ENCODE measurements at regions not wholly inside any gene's neighbourhood (a gene's known extent, or its start where the extent isn't known, plus 50 kb on each side); places are given as distances from the start of the nearest gene placed in this dataset.

DNA sequence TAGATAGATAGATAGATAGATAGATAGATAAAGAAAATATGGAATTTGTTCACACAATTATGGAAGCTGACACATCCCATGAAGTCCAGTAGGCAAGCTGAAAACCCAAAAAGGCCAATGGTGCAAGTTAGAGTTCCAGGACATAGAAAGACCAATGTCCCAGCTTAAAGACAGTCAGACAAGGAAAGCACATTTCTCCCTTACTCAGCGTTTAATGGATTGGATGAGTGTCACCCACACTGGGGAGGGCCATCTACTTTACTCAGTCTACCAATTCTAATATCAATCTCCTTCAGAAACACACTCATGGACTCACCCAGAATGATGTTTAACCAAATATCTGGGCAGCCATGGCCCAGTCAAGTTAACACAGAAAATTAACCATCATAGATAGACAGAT, 327.7 kb upstream of the CDH11 start:
- DNase-seq: no peak

GRCh38 chr16:65446427-65446826, 324.6 kb upstream of the CDH11 start:
- no peak for DNase-seq

GRCh38 chr16:65445313-65446260, 323.7 kb upstream of the CDH11 start:
- DNase-seq: no peak

DNA sequence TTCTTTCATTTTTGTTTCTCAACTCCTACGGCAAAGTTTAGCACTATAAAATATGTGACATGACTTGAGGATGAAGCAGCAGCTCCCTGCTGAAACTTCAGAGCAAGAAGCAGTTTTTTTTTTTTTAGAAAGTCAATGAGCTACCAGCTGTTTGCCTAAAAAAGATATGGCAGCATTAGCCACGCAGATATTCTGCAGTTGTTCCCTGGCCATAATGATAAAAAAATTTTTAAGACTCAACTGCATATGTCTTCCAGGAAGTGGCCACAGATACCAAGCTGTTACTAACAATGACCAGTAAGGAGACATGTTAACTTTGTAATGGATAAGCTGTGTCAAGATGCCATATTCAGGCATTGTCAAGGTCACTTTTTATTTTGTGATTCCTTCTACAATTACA, 319.6 kb upstream of the CDH11 start:
- DNase-seq: no peak

DNA sequence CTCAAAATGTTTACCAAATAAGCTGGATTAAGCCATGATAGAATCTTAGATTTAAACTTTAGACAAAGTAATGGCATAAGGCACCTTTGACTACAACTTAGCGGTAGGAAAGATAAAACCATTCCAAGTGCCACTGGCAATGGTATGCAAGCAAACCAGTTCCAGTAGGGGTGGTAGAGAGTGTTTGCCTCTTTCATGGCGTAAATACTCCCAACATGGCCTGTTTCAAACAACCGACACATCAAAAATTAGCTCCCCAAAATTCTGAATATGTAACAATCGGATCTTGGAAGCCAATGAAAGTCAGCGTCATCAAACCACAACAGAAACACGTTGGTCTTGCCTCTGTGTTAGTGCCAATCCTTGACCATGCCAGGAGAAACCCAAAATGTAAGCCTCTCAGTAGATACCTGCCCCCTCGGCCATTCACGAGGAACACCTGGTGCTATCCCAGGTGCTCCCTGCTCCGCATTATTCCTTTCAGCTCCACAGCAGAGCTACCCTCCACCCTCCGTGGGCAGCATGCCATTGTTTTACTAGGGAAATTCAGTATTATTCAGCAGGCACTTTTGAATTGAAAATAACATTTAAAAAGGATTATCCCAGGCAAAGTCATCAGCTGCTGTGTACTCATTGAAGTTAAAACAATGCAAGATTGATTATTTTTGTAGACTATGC, 307.8 kb upstream of the CDH11 start:
- no peak for DNase-seq

DNA sequence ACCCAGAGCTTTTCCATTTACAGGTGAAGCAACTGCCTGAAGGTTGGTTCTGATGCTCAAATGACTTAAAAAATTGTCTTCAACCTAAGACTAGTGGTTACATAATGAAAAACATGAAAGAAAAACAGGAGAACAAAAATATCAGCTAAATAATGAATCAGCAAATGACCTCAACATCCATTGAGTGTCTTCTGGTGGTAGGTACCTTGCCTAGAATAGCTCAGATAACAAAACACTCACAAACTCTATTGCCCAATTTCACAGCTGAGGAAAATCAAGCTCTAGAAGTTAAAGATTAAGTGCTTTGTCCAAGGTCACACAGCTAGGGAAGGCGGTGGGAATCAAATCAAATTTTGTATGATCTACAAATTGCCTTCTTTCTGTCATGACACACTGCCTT, 304.6 kb upstream of the CDH11 start:
- no peak for DNase-seq

DNA sequence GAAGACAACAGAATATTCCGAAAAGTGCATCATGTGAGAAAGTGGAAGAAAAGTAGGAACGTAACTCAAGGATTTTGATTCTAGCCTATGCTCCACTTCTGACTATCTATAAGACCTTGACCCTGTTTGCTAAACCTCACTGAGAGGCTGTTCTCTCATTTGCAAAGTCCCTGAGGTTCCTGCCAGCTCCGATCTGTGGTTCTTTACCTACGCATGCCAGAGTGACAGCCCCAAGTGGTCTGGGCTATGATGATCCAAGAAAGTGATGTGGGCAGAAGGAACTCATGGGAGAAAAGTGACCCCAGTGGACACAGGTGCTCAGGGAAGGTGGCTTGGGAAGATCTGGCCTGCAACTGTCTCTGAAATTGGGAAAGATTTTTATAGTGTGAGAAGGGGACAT, 301.1 kb upstream of the CDH11 start:
- no peak for DNase-seq

DNA sequence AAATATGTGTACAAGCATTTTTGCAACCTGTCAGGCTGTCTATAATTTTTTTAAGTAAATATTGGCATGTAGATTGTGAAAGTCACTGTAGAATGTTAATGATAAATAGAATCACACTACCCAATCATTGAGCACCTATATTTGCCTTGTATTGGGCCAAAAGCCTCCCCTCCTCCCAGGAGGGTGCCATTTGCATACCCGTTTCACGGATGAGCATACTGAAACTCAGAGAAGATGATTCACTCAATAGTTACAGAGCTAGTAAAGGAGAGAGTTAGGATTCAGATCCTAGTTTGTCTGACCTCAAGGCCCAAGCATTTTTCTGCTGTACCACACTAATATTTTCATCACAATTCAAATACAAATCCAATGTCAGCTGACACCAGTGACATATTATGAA, 299.7 kb upstream of the CDH11 start:
- no peak for DNase-seq

DNA sequence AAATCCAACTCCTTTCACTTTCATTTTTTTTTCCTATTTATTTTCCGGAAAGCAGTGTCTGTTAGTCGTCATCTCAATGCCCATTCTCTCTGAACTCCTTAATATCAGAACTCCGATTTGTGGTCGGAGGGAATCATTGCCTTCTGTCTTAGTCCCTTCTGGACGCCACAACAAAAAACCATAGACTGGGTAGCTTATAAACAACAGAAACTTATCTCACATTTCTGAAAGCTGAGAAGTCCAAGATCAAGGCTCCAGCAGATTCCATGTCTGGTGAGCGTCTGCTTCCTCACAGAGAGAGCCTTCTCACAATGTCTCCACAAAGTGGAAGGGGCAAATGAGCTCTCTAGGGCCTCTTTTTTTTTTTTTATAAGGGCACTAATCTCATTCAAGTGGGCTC, 296.6 kb upstream of the CDH11 start:
- no peak for DNase-seq

- no peak for DNase-seq
Observed at GRCh38 chr16:65415460-65415859, 293.6 kb upstream of the CDH11 start.

- DNase-seq: no peak
Observed at GRCh38 chr16:65414284-65414984, 292.6 kb upstream of the CDH11 start.

DNA sequence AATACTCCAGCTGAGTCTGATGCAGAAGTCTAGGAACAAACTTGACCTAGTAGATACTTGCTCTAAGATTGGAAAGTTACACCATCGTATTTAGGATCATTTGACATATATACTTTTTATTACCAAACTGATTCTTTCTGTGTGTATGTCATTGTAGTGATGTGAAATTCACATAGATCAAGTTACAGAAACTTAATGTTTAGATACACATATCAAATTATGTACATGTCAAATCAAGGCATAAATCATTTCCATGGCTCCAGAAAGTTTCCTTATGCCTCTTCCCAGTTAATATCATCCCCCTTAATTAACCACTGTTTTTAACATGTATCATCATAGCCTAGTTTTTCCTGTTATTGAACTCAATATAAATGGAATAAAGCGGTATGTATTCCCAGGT, 292.0 kb upstream of the CDH11 start:
- DNase-seq: no peak

- no peak for DNase-seq
Observed at GRCh38 chr16:65410801-65411200, 288.9 kb upstream of the CDH11 start.

DNA sequence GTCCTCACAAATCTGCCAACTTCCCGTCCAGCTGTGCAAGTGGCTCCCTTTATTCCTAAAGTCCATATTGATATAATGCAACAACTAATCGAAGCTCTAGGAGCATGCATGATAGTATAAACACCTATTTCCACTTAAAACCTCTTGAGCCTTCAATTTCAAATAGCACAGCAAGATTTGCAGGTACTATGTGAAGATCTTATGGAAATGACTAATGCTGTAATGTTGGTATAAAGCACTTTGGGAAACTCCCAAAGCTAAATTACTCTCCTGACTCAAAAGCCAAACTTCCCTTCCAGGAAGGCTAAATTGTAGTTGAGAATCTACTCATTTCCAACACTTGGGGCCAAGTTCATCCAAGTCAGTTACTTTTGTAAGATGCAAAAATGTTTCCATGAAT, 287.6 kb upstream of the CDH11 start:
- DNase-seq: no peak

GRCh38 chr16:65406933-65407332, 285.1 kb upstream of the CDH11 start:
- no peak for DNase-seq

DNA sequence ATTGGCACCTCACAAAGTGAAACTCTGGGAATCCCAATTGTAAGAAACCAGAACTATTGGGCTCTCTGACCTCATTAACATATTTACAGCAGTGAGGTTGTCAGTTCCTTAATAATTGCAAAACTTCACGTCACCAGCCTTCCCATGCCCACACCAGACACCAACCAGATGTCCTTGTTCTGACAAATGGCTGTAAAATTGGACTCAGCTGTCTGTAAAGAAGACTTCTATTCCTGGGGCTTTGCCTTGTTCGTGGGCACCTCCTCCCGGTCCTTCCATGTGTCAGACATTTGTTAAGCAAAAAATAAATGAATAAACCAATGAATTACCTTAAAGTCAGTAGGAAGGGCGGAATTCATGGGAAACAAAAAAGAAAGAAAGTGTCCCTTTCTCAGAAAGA, 284.3 kb upstream of the CDH11 start:
- no peak for DNase-seq

DNA sequence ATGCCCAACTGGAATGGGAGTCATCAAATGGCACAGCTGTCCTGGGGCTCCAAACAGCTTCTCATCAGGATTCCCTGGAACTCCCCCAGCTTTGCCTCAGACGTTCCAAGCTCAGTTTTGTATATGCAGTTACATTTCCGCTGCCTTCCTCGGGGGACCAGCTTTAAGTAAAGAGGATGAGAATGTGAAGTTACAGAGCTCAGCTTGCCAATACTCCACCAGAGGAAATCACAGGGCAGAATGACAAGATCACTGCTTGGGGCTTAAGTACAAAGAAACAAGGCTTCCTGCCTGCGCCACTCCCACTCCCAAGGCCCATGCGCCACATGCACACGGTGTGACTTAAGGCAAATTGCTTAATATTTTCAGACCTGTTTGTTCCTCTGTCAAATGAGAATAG, 272.4 kb upstream of the CDH11 start:
- DNase-seq: no peak

GRCh38 chr16:65392806-65393565, 271.1 kb upstream of the CDH11 start:
- no peak for DNase-seq

DNA sequence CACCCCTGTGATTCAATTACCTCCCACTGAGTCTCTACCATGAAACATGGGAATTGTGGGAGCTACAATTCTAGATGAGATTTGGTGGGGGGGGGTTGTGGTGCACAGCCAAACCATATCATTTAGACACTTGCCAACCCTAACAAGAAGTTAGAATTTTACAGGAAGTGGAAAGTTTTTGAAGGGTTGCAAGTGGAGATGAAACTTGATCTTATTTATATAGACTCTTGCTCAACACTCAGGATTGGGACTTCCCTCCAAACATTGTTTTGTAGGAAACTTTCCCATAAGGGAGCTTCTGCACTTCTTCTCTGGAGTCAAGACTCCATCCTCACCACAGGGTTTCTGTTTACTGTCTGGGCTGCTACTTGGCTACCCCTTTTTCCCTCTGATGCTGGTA, 266.7 kb upstream of the CDH11 start:
- DNase-seq: no peak

GRCh38 chr16:65386672-65387071, 264.8 kb upstream of the CDH11 start:
- DNase-seq: no peak

DNA sequence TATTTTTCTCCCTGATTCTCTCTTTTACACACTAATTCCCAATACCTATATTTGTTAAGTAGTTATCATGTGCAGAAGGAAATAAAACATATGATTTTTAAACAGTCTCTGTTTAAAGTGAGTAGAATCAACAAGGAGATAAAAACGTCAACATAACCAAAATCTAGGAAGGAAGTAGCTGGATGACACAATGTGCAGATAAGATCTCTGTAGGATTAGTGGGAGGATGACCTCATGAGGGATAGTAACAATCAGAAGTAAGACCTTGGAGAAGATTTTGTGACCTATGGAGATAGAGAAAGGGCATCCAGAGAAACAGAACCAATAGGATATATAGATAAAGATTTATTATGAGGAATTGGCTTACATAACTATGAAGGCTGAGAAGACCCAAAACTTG, 262.6 kb upstream of the CDH11 start:
- no peak for DNase-seq

- no peak for DNase-seq
Observed at GRCh38 chr16:65377195-65377594, 255.3 kb upstream of the CDH11 start.

GRCh38 chr16:65376601-65377000, 254.7 kb upstream of the CDH11 start:
- no peak for DNase-seq
